ENCODE measurements at regions not wholly inside any gene's neighbourhood (a gene's known extent, or its start where the extent isn't known, plus 50 kb on each side); places are given as distances from the start of the nearest gene placed in this dataset.

DNA sequence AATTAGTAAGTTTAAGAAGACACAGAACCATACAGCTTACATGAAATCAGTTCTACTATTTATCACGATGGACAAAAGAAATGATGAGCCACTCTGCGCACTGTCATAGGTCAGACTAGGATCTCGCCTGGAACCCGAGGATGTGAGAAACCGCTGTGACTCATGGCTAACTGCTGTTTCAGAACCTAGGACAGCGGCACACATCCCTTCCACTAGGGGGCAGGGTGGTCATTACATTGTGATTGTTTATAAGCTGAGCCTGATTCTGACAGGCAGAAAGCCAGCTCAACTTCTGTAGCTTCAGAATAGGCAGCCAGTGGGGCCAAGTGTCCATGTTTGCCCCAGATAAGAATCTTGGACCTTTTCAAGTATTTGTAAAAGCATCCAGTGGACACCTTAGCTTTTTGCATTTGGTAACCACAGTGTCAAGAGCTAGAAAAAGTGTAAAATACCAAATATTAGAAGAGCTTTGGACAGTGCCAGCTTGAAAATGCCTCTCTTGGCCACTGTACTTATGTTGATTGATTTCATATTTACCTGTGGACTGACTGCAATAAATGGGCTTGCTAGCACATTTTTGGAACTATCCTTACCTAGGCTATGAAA is 115.8 kb downstream of the KBTBD8 start:
- H4K20me1 ChIP-seq (ENCODE audit: insufficient read depth): no peaks in the 10 kb centered on the region
- TF ChIP-seq TAF1 (IDR thresholded peaks at IDR 0.05; ENCODE audit: low read depth) (no peak), SMC3 (conservative IDR thresholded peaks at IDR 0.05; ENCODE audit: poor library complexity) (peak; percentile 91), RAD21 (conservative IDR thresholded peaks at IDR 0.05) (peak; percentile 88), MXI1 (conservative IDR thresholded peaks at IDR 0.05; ENCODE audit: poor library complexity, severe bottlenecking) (no peak)
- TF ChIP-seq, protein P1, sequence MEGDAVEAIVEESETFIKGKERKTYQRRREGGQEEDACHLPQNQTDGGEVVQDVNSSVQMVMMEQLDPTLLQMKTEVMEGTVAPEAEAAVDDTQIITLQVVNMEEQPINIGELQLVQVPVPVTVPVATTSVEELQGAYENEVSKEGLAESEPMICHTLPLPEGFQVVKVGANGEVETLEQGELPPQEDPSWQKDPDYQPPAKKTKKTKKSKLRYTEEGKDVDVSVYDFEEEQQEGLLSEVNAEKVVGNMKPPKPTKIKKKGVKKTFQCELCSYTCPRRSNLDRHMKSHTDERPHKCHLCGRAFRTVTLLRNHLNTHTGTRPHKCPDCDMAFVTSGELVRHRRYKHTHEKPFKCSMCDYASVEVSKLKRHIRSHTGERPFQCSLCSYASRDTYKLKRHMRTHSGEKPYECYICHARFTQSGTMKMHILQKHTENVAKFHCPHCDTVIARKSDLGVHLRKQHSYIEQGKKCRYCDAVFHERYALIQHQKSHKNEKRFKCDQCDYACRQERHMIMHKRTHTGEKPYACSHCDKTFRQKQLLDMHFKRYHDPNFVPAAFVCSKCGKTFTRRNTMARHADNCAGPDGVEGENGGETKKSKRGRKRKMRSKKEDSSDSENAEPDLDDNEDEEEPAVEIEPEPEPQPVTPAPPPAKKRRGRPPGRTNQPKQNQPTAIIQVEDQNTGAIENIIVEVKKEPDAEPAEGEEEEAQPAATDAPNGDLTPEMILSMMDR (IDR thresholded peaks at IDR 0.05; ENCODE audit: poor library complexity, severe bottlenecking): peak; percentile 87
- TF ChIP-seq, protein P2, sequence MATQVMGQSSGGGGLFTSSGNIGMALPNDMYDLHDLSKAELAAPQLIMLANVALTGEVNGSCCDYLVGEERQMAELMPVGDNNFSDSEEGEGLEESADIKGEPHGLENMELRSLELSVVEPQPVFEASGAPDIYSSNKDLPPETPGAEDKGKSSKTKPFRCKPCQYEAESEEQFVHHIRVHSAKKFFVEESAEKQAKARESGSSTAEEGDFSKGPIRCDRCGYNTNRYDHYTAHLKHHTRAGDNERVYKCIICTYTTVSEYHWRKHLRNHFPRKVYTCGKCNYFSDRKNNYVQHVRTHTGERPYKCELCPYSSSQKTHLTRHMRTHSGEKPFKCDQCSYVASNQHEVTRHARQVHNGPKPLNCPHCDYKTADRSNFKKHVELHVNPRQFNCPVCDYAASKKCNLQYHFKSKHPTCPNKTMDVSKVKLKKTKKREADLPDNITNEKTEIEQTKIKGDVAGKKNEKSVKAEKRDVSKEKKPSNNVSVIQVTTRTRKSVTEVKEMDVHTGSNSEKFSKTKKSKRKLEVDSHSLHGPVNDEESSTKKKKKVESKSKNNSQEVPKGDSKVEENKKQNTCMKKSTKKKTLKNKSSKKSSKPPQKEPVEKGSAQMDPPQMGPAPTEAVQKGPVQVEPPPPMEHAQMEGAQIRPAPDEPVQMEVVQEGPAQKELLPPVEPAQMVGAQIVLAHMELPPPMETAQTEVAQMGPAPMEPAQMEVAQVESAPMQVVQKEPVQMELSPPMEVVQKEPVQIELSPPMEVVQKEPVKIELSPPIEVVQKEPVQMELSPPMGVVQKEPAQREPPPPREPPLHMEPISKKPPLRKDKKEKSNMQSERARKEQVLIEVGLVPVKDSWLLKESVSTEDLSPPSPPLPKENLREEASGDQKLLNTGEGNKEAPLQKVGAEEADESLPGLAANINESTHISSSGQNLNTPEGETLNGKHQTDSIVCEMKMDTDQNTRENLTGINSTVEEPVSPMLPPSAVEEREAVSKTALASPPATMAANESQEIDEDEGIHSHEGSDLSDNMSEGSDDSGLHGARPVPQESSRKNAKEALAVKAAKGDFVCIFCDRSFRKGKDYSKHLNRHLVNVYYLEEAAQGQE (IDR thresholded peaks at IDR 0.05; ENCODE audit: borderline replicate concordance): peak; percentile 98
- no peaks in the 10 kb centered on the region for H3F3A ChIP-seq (ENCODE audit: insufficient read depth, low read length, poor library complexity, severe bottlenecking)
- no peaks in the 10 kb centered on the region for H3K27me3 ChIP-seq (ENCODE audit: insufficient read depth, low read depth, low read length)
- H3K9me2 ChIP-seq (ENCODE audit: insufficient read depth, low read length): no peaks in the 10 kb centered on the region
- H3K79me2 ChIP-seq (replicated peaks; ENCODE audit: insufficient read depth, low read length): no peaks in the 10 kb centered on the region
- H3K9ac ChIP-seq (ENCODE audit: low read length): no peak overlapping the region
- H3K27ac ChIP-seq (ENCODE audit: low read length): no peak overlapping the region
- no peak overlapping the region for H3K4me2 ChIP-seq (ENCODE audit: low read length)
- H3K4me3 ChIP-seq (ENCODE audit: low read length): no peak overlapping the region
- H3K36me3 ChIP-seq (ENCODE audit: insufficient read depth, low read length): no peaks in the 10 kb centered on the region
- H2AFZ ChIP-seq (ENCODE audit: low read depth, low read length): no peak overlapping the region
- H3K9me3 ChIP-seq (ENCODE audit: low read length): no peaks in the 10 kb centered on the region

DNA sequence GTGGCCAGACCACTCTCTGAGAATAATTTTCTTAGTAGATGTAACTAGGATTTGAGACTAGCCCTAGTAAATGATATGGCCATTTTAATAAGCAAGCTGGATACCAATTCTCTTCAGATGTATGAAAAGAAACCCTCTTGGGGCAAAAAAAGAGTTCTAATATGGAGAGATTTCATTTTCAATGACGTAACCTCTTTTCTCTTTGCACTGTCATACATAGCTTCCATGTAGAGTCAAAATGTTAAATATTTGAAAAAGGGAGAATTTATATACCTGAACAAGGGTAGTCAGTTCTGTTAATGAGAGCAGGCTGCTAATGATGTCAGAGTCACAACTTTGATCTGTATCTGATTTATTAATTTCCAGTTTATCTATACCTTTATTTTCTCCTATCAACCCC is 120.0 kb downstream of the KBTBD8 start:
- no peaks in the 10 kb centered on the region for H4K20me1 ChIP-seq (ENCODE audit: insufficient read depth)
- TF ChIP-seq EP300 (conservative IDR thresholded peaks at IDR 0.05; ENCODE audit: poor library complexity, severe bottlenecking): no peak
- TF ChIP-seq, protein P2 (IDR thresholded peaks at IDR 0.05; ENCODE audit: borderline replicate concordance): no peak
- no peak for TF ChIP-seq EZH2 (IDR thresholded peaks at IDR 0.05; ENCODE audit: borderline replicate concordance, insufficient read depth, low read length, poor library complexity, severe bottlenecking)
- TF ChIP-seq, protein P1 (IDR thresholded peaks at IDR 0.05; ENCODE audit: poor library complexity, severe bottlenecking): no peak
- no peak for TF ChIP-seq TAF1 (IDR thresholded peaks at IDR 0.05; ENCODE audit: low read depth)
- no peak for TF ChIP-seq RAD21 (conservative IDR thresholded peaks at IDR 0.05)
- TF ChIP-seq SMC3 (conservative IDR thresholded peaks at IDR 0.05; ENCODE audit: poor library complexity): no peak
- TF ChIP-seq MXI1 (conservative IDR thresholded peaks at IDR 0.05; ENCODE audit: poor library complexity, severe bottlenecking): no peak
- TF ChIP-seq POLR2AphosphoS5 (IDR thresholded peaks at IDR 0.05): no peak
- H3K9me3 ChIP-seq (ENCODE audit: low read length): no peaks in the 10 kb centered on the region
- no peaks in the 10 kb centered on the region for H3F3A ChIP-seq (ENCODE audit: insufficient read depth, low read length, poor library complexity, severe bottlenecking)
- H3K27me3 ChIP-seq (ENCODE audit: insufficient read depth, low read depth, low read length): no peaks in the 10 kb centered on the region
- H3K36me3 ChIP-seq (ENCODE audit: insufficient read depth, low read length): no peaks in the 10 kb centered on the region
- H3K9me2 ChIP-seq (ENCODE audit: insufficient read depth, low read length): no peaks in the 10 kb centered on the region
- H3K4me3 ChIP-seq (ENCODE audit: low read length): no peak overlapping the region
- H3K27ac ChIP-seq (ENCODE audit: low read length): no peak overlapping the region
- H3K9ac ChIP-seq (ENCODE audit: low read length): no peak overlapping the region
- H3K79me2 ChIP-seq (replicated peaks; ENCODE audit: insufficient read depth, low read length): no peaks in the 10 kb centered on the region
- no peak overlapping the region for H3K4me2 ChIP-seq (ENCODE audit: low read length)
- no peak overlapping the region for H2AFZ ChIP-seq (ENCODE audit: low read depth, low read length)

Data from neural cell (in vitro differentiated cells).